ENCODE measurements at regions not wholly inside any gene's neighbourhood (a gene's known extent, or its start where the extent isn't known, plus 50 kb on each side); places are given as distances from the start of the nearest gene placed in this dataset.
"Not testable (repeated sequence)": the region's sequence is repeated elsewhere in the genome, so short reads cannot be mapped to it uniquely, and the experiment has no call there.

DNA sequence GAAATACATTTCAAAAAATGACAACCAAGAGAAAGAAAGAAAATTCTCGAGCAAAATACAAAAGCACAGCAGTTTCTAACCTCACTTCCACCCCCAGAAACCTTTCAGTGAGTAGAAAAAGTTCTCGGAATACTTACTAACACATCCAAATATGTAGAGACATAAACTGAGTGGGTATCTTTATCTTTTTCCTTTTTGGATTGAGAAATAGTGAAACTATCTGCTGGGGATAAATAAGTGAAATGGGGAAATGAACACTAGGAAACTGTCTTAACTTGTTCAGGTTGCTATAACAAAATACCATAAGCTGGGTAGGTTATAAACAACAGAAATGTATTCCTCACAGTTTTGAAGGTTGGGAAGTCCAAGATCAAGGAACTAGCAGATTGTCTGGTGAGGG, 72.0 kb downstream of the VCAM1 start:
- DNase-seq = no peak

DNA sequence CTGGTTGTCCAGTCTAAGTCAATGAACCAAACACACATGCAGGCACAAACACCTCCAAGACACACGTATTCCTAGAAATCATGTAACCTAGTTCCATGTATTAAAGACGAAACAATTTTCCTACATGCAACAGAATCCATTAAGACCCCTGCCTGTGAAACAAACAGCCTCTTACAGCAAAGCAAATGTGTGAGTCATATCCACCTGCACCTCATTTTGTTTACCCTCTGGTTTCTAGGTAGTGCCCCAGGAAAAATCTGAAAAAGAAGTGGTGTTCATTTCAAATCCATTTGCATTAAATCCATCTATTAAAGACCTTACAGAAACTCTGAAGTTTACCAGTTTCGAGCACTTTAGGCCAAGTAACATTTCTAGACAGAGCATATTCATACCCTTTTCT, 74.1 kb downstream of the VCAM1 start:
- no peak for DNase-seq

GRCh38 chr1:100794748-100795645, 75.5 kb downstream of the VCAM1 start:
- no peak for DNase-seq

DNA sequence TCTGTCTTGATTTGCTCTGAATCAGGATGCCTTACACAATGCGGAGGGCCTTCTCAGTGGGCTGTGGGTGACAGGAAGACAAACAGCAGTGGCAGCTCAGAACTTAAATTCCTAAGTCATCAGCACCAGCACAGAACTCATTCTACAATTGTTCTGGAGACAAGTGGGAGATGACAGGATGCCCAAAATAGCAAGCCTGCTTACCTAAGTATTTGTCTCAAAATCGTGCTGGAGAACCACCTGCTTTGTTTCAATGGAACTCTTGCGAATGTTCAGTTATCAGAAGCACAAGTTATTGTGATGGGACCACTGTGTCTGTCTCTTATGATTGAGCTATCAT, 76.1 kb downstream of the VCAM1 start:
- DNase-seq = no peak

DNA sequence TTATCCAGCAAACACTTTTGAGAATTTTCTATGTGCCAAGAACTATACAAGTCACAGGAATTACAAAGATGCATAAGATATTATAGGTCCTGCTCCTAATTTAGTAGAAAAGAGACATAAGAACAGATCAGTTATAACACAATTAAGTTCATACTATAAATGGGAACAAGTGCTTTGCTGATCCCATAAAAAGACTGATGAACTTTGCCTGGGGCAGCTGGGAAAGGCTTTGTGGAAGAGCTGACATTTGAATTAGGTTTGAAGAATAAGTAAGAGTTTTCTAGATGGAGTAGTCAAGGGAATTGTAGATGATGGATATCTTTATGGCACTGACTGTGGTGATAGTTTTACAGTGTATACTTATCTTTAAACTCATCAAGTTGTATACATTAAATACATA, 76.5 kb downstream of the VCAM1 start:
- no peak for DNase-seq

- DNase-seq = no peak
Observed at GRCh38 chr1:100799548-100799947, 80.0 kb downstream of the VCAM1 start.

DNA sequence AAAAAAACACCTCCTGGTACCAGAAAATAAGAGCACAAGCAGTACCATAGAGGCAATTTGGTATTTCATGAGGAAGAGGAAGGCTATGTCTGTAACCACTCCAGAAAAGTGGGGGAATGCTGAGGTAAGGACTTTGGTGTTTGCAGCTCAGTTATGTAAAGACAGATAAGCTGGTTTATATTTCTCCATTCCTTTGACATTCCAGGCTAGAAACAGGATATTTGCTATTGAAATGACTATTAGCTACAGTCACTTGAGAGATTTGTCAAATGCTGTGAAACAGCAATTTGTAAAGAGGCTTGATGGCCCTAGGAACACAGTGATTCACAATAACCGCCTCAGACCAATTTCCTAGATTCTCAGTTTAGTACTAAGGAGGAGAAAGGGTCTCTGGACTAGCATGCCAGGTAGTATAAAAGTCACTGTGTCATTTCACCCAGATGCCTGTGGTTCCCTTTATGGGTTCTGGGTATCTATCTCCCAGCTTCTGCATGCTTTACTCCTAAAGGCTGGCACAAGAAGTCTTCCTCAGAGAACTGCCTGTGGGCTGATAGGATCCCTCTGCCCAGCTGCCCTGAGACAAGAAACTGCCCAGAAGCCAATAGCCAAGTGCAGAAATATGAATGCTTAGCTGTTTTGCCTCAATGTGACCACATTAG, 80.5 kb downstream of the VCAM1 start:
- DNase-seq = no peak

- DNase-seq = not testable (repeated sequence)
Observed at GRCh38 chr1:100801256-100801655, 81.7 kb downstream of the VCAM1 start.

- not testable (repeated sequence) for DNase-seq
Observed at GRCh38 chr1:100803280-100803679, 83.7 kb downstream of the VCAM1 start.

GRCh38 chr1:100806601-100807000, 87.1 kb downstream of the VCAM1 start:
- no peak for DNase-seq

- no peak for DNase-seq
Observed at GRCh38 chr1:100810360-100810759, 84.3 kb downstream of the EXTL2 start.

DNA sequence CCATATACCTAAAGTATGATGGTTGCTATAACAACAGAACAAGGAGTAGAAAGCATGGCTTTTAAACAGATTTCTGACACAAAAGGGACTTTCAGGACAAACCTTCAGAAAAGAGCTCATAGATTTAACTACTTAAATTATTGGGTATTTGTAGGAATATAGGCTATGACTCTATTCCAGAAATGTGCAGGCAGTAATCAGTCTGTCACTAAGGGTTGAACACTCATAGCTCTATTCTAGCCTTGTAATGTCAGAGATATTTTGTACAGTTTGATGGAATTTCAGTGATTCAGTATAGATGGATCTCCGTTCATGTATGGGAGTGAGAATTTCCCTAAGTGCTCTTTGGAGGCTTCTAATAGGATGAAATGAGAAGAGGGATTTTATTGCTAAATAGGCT, 82.8 kb downstream of the EXTL2 start:
- DNase-seq = no peak

DNA sequence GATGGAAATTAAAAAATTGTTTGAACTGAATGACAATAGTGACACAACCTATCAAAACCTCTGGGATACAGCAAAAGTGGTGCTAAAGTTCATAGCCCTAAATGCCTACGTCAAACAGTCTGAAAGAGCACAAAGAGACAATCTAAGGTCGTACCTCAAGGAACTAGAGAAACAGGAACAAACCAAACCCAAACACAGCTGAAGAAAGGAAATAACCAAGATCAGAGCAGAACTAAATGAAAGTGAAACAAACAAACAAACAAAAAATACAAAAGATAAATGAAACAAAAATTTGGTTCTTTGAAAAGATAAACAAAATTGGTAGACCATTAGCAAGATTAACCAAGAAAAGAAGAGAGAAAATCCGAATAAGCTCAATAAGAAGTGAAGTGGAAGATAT, 79.7 kb downstream of the EXTL2 start:
- not testable (repeated sequence) for DNase-seq

DNA sequence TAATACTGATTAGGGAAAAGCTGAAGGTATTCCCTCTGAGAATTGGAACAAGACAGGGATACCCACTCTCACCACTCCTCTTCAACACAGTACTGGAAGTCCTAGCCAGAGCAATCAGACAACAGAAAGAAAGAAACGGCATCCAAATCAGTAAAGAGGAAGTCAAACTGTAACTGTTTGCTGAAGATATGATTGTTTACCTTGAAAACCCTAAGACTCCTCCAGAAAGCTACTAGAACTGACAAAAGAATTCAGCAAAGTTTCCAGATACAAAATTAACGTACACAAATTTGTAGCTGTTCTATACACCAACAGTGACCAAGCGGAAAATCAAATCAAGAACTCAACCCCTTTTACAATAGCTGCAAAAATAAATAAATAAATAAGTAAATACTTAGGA, 78.6 kb downstream of the EXTL2 start:
- peak; percentile 9 for DNase-seq

- not testable (repeated sequence) for DNase-seq
Observed at GRCh38 chr1:100820195-100820594, 74.4 kb downstream of the EXTL2 start.

DNA sequence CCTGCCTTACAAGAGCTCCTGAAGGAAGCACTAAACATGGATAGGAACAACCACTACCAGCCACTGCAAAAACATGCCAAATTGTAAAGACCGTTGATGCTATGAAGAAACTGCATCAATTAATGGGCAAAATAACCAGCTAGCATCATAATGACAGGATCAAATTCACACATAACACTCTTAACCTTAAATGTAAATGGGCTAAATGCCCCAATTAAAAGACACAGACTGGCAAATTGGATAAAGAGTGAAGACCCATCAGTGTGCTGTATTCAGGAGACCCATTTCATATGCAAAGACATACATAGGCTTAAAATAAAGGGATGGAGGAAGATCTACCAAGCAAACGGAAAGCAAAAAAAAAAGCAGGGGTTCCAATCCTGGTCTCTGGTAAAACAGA, 72.7 kb downstream of the EXTL2 start:
- DNase-seq = not testable (repeated sequence)

All from hematopoietic multipotent progenitor cell treated with erythropoietin and hydrocortisone succinate and interleukin-3 and kit ligand, for 8 days (in vitro differentiated cells).